ENCODE measurements at regions not wholly inside any gene's neighbourhood (a gene's known extent, or its start where the extent isn't known, plus 50 kb on each side); places are given as distances from the start of the nearest gene placed in this dataset.

DNA sequence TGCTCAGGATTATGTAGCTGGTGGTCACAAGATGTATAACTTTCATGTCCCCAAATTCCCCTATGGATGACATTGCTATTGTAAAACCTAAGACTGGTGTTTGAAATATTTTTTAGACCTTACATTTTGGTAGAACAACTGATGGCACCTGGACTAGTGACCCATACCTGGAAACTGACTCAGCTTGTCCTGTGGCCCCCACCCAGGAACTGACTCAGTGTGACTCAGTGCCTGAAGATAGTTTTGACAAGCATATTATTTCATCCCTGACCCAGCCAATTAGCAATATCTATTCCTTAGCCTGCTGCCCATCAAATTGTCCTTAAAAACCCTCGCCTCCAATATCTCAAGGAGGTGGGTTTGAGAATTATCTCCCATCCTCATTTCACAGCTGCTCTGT is 90.9 kb upstream of the GRIK2 start:
- Histone ChIP-seq H3K27me3 (ENCODE audit: control insufficient read depth in 4 of 4, insufficient read depth in 4 of 4, low read length in 3 of 4) (no peaks in the 10 kb centered on the region), H3K9me3 (ENCODE audit: control insufficient read depth in 4 of 4, low read length in 3 of 4) (peaks cover 0 to 9% (median 7%) of the 10 kb centered on the region in 4 donors), H3K4me3 (ENCODE audit: low read depth in 1 of 3, low read length in 3 of 3) (no peak overlapping the region), H3K27ac (ENCODE audit: low read depth in 1 of 2, low read length in 2 of 2) (no peak overlapping the region), H3K36me3 (ENCODE audit: control insufficient read depth in 4 of 4, insufficient read depth in 3 of 4, low read depth in 1 of 4, low read length in 3 of 4) (no peaks in the 10 kb centered on the region), H3K4me1 (ENCODE audit: control insufficient read depth in 4 of 4, insufficient read depth in 4 of 4, low read length in 3 of 4) (no peaks in the 10 kb centered on the region), H3K9ac (ENCODE audit: low read depth in 1 of 2, low read length in 2 of 2) (no peak overlapping the region)
- WGBS, result 73% methylated on average over 1 of the region's 1 CpG
- TF ChIP-seq SP1 (IDR thresholded peaks at IDR 0.05) (no peak), FOXA1 (IDR thresholded peaks at IDR 0.05) (no peak), GABPA (IDR thresholded peaks at IDR 0.05 in 1 of 2, conservative IDR thresholded peaks at IDR 0.05 in 1 of 2) (no peak), HNF4A (conservative IDR thresholded peaks at IDR 0.05) (no peak), HNF4G (IDR thresholded peaks at IDR 0.05) (no peak)
- TF ChIP-seq, protein P1, sequence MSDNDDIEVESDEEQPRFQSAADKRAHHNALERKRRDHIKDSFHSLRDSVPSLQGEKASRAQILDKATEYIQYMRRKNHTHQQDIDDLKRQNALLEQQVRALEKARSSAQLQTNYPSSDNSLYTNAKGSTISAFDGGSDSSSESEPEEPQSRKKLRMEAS (IDR thresholded peaks at IDR 0.05), result no peak
- DNase-seq (ENCODE audit: low spot score), result no peak

GRCh38 chr6:101303495-101303894 is 90.0 kb upstream of the GRIK2 start:
- DNase-seq (ENCODE audit: low spot score), result no peak
- Histone ChIP-seq H3K27ac (ENCODE audit: low read depth in 1 of 2, low read length in 2 of 2) (no peak overlapping the region), H3K4me1 (ENCODE audit: control insufficient read depth in 4 of 4, insufficient read depth in 4 of 4, low read length in 3 of 4) (no peaks in the 10 kb centered on the region), H3K36me3 (ENCODE audit: control insufficient read depth in 4 of 4, insufficient read depth in 3 of 4, low read depth in 1 of 4, low read length in 3 of 4) (no peaks in the 10 kb centered on the region), H3K27me3 (ENCODE audit: control insufficient read depth in 4 of 4, insufficient read depth in 4 of 4, low read length in 3 of 4) (no peaks in the 10 kb centered on the region), H3K4me3 (ENCODE audit: low read depth in 1 of 3, low read length in 3 of 3) (no peak overlapping the region), H3K9ac (ENCODE audit: low read depth in 1 of 2, low read length in 2 of 2) (no peak overlapping the region), H3K9me3 (ENCODE audit: control insufficient read depth in 4 of 4, low read length in 3 of 4) (peaks cover 0 to 9% (median 7%) of the 10 kb centered on the region in 4 donors)
- TF ChIP-seq HNF4G (IDR thresholded peaks at IDR 0.05) (no peak), SP1 (IDR thresholded peaks at IDR 0.05) (no peak), TAF1 (conservative IDR thresholded peaks at IDR 0.05) (no peak), GABPA (IDR thresholded peaks at IDR 0.05 in 1 of 2, conservative IDR thresholded peaks at IDR 0.05 in 1 of 2) (no peak), FOXA1 (IDR thresholded peaks at IDR 0.05) (no peak), HNF4A (conservative IDR thresholded peaks at IDR 0.05) (no peak), FOXA2 (IDR thresholded peaks at IDR 0.05) (no peak), RXRA (IDR thresholded peaks at IDR 0.05) (no peak), RAD21 (IDR thresholded peaks at IDR 0.05) (no peak)
- TF ChIP-seq, protein P2, sequence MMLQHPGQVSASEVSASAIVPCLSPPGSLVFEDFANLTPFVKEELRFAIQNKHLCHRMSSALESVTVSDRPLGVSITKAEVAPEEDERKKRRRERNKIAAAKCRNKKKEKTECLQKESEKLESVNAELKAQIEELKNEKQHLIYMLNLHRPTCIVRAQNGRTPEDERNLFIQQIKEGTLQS (IDR thresholded peaks at IDR 0.05), result no peak
- 87% methylated on average over 2 of the region's 2 CpGs for WGBS

GRCh38 chr6:101312652-101313051 is 80.9 kb upstream of the GRIK2 start:
- H3K36me3 ChIP-seq (ENCODE audit: control insufficient read depth in 4 of 4, insufficient read depth in 3 of 4, low read depth in 1 of 4, low read length in 3 of 4), result no peaks in the 10 kb centered on the region
- no peaks in the 10 kb centered on the region for H3K9me3 ChIP-seq (ENCODE audit: control insufficient read depth in 4 of 4, low read length in 3 of 4)
- 60% methylated on average over 2 of the region's 2 CpGs for WGBS
- no peak for TF ChIP-seq FOXA2 (IDR thresholded peaks at IDR 0.05)
- TF ChIP-seq RXRA (IDR thresholded peaks at IDR 0.05), result no peak
- no peak for TF ChIP-seq HNF4G (IDR thresholded peaks at IDR 0.05)
- no peak for TF ChIP-seq YY1 (IDR thresholded peaks at IDR 0.05)
- TF ChIP-seq, protein P2 (IDR thresholded peaks at IDR 0.05), result no peak
- TF ChIP-seq CTCF (IDR thresholded peaks at IDR 0.05; ENCODE audit: low read depth, low read length, missing input control), result no peak
- no peak for TF ChIP-seq JUND (IDR thresholded peaks at IDR 0.05)
- TF ChIP-seq SP1 (IDR thresholded peaks at IDR 0.05), result no peak
- TF ChIP-seq, protein P1 (IDR thresholded peaks at IDR 0.05), result no peak
- no peak for TF ChIP-seq HNF4A (conservative IDR thresholded peaks at IDR 0.05)
- TF ChIP-seq NR2F2 (IDR thresholded peaks at IDR 0.05), result no peak
- no peak for TF ChIP-seq RAD21 (IDR thresholded peaks at IDR 0.05)
- no peak overlapping the region for H3K4me3 ChIP-seq (ENCODE audit: low read depth in 1 of 3, low read length in 3 of 3)
- H3K27me3 ChIP-seq (ENCODE audit: control insufficient read depth in 4 of 4, insufficient read depth in 4 of 4, low read length in 3 of 4), result no peaks in the 10 kb centered on the region
- no peak overlapping the region for H3K27ac ChIP-seq (ENCODE audit: low read depth in 1 of 2, low read length in 2 of 2)
- no peaks in the 10 kb centered on the region for H3K4me1 ChIP-seq (ENCODE audit: control insufficient read depth in 4 of 4, insufficient read depth in 4 of 4, low read length in 3 of 4)
- H3K9ac ChIP-seq (ENCODE audit: low read depth in 1 of 2, low read length in 2 of 2), result no peak overlapping the region
- no peak for DNase-seq (ENCODE audit: low spot score)
